ENCODE measurements at regions not wholly inside any gene's neighbourhood (a gene's known extent, or its start where the extent isn't known, plus 50 kb on each side); places are given as distances from the start of the nearest gene placed in this dataset.

- TF ChIP-seq CTCF (IDR thresholded peaks at IDR 0.05) (no peak), EZH2 (IDR thresholded peaks at IDR 0.05) (no peak)
Observed at GRCh38 chr3:29088579-29088978, 192.3 kb upstream of the RBMS3 start.
